Subcutaneous abdominal adipose tissue (tissue), 5 donors: ENCODE measurements at regions not wholly inside any gene's neighbourhood (a gene's known extent, or its start where the extent isn't known, plus 50 kb on each side); places are given as distances from the start of the nearest gene placed in this dataset.
"Not testable (repeated sequence)": the region's sequence is repeated elsewhere in the genome, so short reads cannot be mapped to it uniquely, and the experiment has no call there.

ENCODE experiments used
- H3K27ac ChIP-seq: one replicate; pipeline ENCODE4 v1.7.0; 2013; ENCODE audit warnings: low read depth, mild to moderate bottlenecking, inconsistent platforms, low read length, moderate library complexity
- H3K27me3 ChIP-seq, 5 donors: one replicate each; pipeline ENCODE4 v1.7.0; 2013; ENCODE audit warnings: low read length in 5 of 5, inconsistent platforms in 1 of 5; ENCODE audit not compliant: control insufficient read depth in 5 of 5, insufficient read depth in 4 of 5
- H3K36me3 ChIP-seq, 5 donors: one replicate each; pipeline ENCODE4 v1.7.0; 2013; ENCODE audit warnings: low read length in 5 of 5; ENCODE audit not compliant: control insufficient read depth in 5 of 5, insufficient read depth in 5 of 5
- H3K4me1 ChIP-seq, 5 donors: one replicate each; pipeline ENCODE4 v1.7.0; 2013; ENCODE audit warnings: low read length in 5 of 5, mild to moderate bottlenecking in 3 of 5, moderate library complexity in 1 of 5; ENCODE audit not compliant: control insufficient read depth in 5 of 5, insufficient read depth in 5 of 5
- H3K4me3 ChIP-seq, 5 donors: one replicate each; pipeline ENCODE4 v1.7.0; 2013; ENCODE audit warnings: low read length in 5 of 5, low read depth in 1 of 5
- H3K9ac ChIP-seq, 5 donors: one replicate each; pipeline ENCODE4 v1.7.0; 2013; ENCODE audit warnings: low read length in 5 of 5, mild to moderate bottlenecking in 4 of 5, moderate library complexity in 3 of 5
- H3K9me3 ChIP-seq, 5 donors: one replicate each; pipeline ENCODE4 v1.7.0; 2013; ENCODE audit warnings: low read length in 5 of 5; ENCODE audit not compliant: control insufficient read depth in 5 of 5
- donor health status: healthy.
- donor health status: healthy.
- donor health status: healthy.
- donor health status: healthy.
- donor health status: healthy.

GRCh38 chr4:164215113-164215741 lies 538.7 kb upstream of the SMIM31 start:
- H3K27ac ChIP-seq: no peak overlapping the region
- no peak overlapping the region for H3K4me3 ChIP-seq
- H3K36me3 ChIP-seq: no peaks in the 10 kb centered on the region
- no peaks in the 10 kb centered on the region for H3K27me3 ChIP-seq
- H3K9me3 ChIP-seq: peaks cover 0 to 2% (median 0%) of the 10 kb centered on the region in 5 donors
- H3K9ac ChIP-seq: no peak overlapping the region
- no peaks in the 10 kb centered on the region for H3K4me1 ChIP-seq

DNA sequence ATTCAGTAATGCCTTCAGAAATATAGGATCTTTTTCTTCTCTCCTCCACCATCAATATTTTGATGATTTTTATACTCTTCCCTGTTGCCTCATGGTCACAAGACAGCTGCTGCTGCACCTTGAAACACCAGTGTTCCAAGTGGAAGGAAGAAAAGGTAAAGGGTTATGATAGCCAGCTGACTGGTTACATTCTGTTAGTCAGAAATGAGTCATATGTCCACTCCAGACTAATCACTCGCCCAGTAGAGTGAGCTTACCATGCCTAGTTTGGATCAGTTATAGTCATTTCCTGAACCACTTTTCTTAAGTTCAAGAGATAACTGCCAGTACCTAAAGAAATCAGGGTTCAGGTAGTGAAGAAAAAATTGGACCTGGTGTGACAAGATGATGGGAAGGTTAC lies 532.3 kb upstream of the SMIM31 start:
- Histone ChIP-seq H3K36me3 (no peaks in the 10 kb centered on the region), H3K9me3 (peaks cover 0 to 3% (median 0%) of the 10 kb centered on the region in 5 donors), H3K9ac (no peak overlapping the region), H3K4me1 (no peaks in the 10 kb centered on the region), H3K27ac (no peak overlapping the region), H3K27me3 (no peaks in the 10 kb centered on the region), H3K4me3 (no peak overlapping the region)

- Histone ChIP-seq H3K4me3 (no peak overlapping the region), H3K27ac (no peak overlapping the region), H3K36me3 (no peaks in the 10 kb centered on the region), H3K9ac (no peak overlapping the region), H3K9me3 (peaks cover 0 to 3% (median 0%) of the 10 kb centered on the region in 5 donors), H3K4me1 (no peaks in the 10 kb centered on the region), H3K27me3 (no peaks in the 10 kb centered on the region)
Observed at GRCh38 chr4:164224871-164225270, 529.1 kb upstream of the SMIM31 start.

- Histone ChIP-seq H3K27ac (no peak overlapping the region), H3K36me3 (no peaks in the 10 kb centered on the region), H3K4me3 (no peak overlapping the region), H3K4me1 (no peaks in the 10 kb centered on the region), H3K9ac (no peak overlapping the region), H3K9me3 (no peaks in the 10 kb centered on the region), H3K27me3 (no peaks in the 10 kb centered on the region)
Observed at GRCh38 chr4:164229255-164229654, 524.7 kb upstream of the SMIM31 start.

DNA sequence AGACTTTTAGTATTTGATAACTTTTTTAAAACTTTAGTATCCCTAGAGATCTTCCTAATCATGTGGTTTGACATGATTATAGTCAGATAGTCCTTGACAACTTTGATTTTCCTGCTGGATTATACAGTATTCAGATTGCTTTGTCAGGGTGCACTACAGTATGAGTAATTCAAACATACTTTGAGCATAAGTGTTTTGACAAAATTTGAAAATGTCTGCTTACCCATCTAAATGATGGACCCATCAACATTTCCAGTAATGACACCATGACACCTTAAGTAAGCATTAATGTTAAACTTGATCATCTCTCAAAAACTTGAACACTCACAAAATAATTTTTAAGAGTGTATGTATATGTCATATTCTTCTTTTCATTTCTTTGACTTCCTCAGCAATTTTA lies 514.5 kb upstream of the SMIM31 start:
- no peaks in the 10 kb centered on the region for H3K27me3 ChIP-seq
- no peak overlapping the region for H3K4me3 ChIP-seq
- no peaks in the 10 kb centered on the region for H3K4me1 ChIP-seq
- no peaks in the 10 kb centered on the region for H3K9me3 ChIP-seq
- no peaks in the 10 kb centered on the region for H3K36me3 ChIP-seq
- no peak overlapping the region for H3K9ac ChIP-seq
- H3K27ac ChIP-seq: no peak overlapping the region

DNA sequence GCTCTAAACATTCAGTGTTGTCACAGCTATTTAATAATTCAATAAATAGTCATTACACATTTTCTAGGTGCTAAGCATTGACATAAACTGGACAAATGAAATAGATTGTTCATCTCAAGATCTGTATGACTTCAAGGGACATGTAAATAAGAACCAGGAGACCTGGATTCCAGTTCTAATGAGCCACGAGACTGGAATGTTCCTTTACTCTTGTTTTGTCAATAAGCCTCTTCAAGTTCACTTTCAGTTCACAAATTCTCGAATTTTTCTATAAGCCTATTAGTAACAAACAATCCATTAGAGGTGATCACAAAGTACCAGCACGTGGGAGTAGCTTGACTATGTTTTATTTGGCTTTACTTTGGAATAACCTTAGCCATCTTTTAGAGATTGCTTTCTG lies 514.0 kb upstream of the SMIM31 start:
- Histone ChIP-seq H3K27ac (no peak overlapping the region), H3K9ac (no peak overlapping the region), H3K36me3 (no peaks in the 10 kb centered on the region), H3K27me3 (no peaks in the 10 kb centered on the region), H3K4me3 (no peak overlapping the region), H3K4me1 (no peaks in the 10 kb centered on the region), H3K9me3 (no peaks in the 10 kb centered on the region)

GRCh38 chr4:164251257-164251656 lies 502.7 kb upstream of the SMIM31 start:
- H3K9ac ChIP-seq: no peak overlapping the region
- no peaks in the 10 kb centered on the region for H3K27me3 ChIP-seq
- H3K36me3 ChIP-seq: no peaks in the 10 kb centered on the region
- no peak overlapping the region for H3K27ac ChIP-seq
- H3K4me3 ChIP-seq: no peak overlapping the region
- H3K9me3 ChIP-seq: no peaks in the 10 kb centered on the region
- no peaks in the 10 kb centered on the region for H3K4me1 ChIP-seq

GRCh38 chr4:164252286-164252685 lies 501.6 kb upstream of the SMIM31 start:
- no peaks in the 10 kb centered on the region for H3K36me3 ChIP-seq
- no peak overlapping the region for H3K4me3 ChIP-seq
- no peaks in the 10 kb centered on the region for H3K9me3 ChIP-seq
- no peaks in the 10 kb centered on the region for H3K4me1 ChIP-seq
- H3K27ac ChIP-seq: no peak overlapping the region
- no peak overlapping the region for H3K9ac ChIP-seq
- no peaks in the 10 kb centered on the region for H3K27me3 ChIP-seq

GRCh38 chr4:164261831-164262230 lies 492.1 kb upstream of the SMIM31 start:
- H3K27ac ChIP-seq: no peak overlapping the region
- H3K36me3 ChIP-seq: no peaks in the 10 kb centered on the region
- no peak overlapping the region for H3K9ac ChIP-seq
- no peak overlapping the region for H3K4me3 ChIP-seq
- no peaks in the 10 kb centered on the region for H3K9me3 ChIP-seq
- H3K4me1 ChIP-seq: no peaks in the 10 kb centered on the region
- H3K27me3 ChIP-seq: no peaks in the 10 kb centered on the region

DNA sequence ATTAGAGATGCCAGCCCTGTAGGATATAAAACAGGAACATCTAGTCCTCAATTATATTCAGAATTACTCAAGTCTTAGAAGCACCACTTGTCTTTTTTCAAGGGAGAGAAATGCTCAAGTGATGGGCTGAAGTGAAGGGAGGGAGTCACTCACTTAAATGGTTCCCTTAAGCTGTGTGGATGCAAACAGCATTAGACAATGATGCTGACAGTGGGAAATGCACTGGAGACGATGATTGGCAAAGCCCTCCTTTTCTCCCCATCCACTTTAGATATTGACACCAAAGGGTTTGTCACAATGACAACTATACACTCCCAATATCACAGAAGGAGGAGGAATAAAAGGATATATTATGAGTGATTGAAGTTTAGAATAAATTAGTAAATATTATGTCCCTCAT lies 491.4 kb upstream of the SMIM31 start:
- not testable (repeated sequence) for H3K9ac ChIP-seq, H3K27me3 ChIP-seq, H3K27ac ChIP-seq, H3K36me3 ChIP-seq, H3K4me1 ChIP-seq, H3K9me3 ChIP-seq, H3K4me3 ChIP-seq

DNA sequence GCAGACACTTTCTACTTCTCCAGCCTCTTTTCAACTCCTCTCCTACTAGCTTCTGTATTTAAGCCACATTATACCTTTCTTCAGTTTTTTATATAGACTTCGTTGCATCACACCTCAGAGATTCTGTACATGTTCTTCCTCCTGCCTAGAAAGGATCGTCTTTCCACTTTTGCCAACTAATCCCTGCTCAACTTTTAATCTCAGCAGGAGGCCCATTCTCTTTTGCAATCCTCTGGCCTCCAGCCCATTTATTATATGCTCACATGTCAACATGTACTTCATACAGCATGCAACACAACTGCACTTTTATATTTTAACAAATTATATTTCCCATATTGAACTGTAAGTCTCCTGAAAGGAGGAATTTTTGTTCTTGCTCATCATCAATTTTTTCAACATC lies 476.5 kb upstream of the SMIM31 start:
- H3K27me3 ChIP-seq, H3K4me1 ChIP-seq: not testable (repeated sequence)

More for the DNA sequence above, 476.5 kb upstream of the SMIM31 start:
- H3K9ac ChIP-seq, H3K27ac ChIP-seq, H3K4me3 ChIP-seq, H3K9me3 ChIP-seq, H3K36me3 ChIP-seq: not testable (repeated sequence)
